SK-N-SH treated with all-trans-retinoic acid at 6 μM for 48 hours (cell line): ENCODE measurements at regions not wholly inside any gene's neighbourhood (a gene's known extent, or its start where the extent isn't known, plus 50 kb on each side); places are given as distances from the start of the nearest gene placed in this dataset.

Source experiments
- ATAC-seq: fragments of 200-7000 bp; cut with Tn5 transposase; 3 replicates; pipeline ENCODE4 v1.9.1; 2020; ENCODE audit warnings: mild to moderate bottlenecking, moderate library complexity
- ARNTL ChIP-seq: fragments of 450-650 bp; formaldehyde crosslinking; IDR thresholded peaks from 2 replicates; pipeline ENCODE4 v1.5.0; 2020; ENCODE audit warnings: low read depth, mild to moderate bottlenecking, moderate library complexity, borderline replicate concordance
- BACH2 ChIP-seq: fragments of 250-450 bp; sonication (Bioruptor Pico); IDR thresholded peaks from 2 replicates; pipeline ENCODE4 v1.9.0; 2021; ENCODE audit warnings: mild to moderate bottlenecking, borderline replicate concordance
- CREB5 ChIP-seq: fragments of 250-450 bp; sonication (Bioruptor Pico); IDR thresholded peaks from 2 replicates; pipeline ENCODE4 v1.5.1; 2020; ENCODE audit warnings: low read depth, mild to moderate bottlenecking, moderate library complexity
- CSDC2 ChIP-seq: fragments of 250-450 bp; sonication (Bioruptor Pico); IDR thresholded peaks from 2 replicates; pipeline ENCODE4 v1.5.0; 2020; ENCODE audit warnings: mild to moderate bottlenecking, moderate library complexity
- CSRNP3 ChIP-seq: fragments of 250-450 bp; sonication (Bioruptor Pico); IDR thresholded peaks from 2 replicates; pipeline ENCODE4 v1.5.1; 2021; ENCODE audit warnings: mild to moderate bottlenecking, moderate library complexity
- ESRRG ChIP-seq: fragments of 250-450 bp; sonication (Bioruptor Pico); IDR thresholded peaks from 2 replicates; pipeline ENCODE4 v1.6.1; 2021; ENCODE audit warnings: mild to moderate bottlenecking
- GLIS3 ChIP-seq: fragments of 250-450 bp; sonication (Bioruptor Pico); IDR thresholded peaks from 2 replicates; pipeline ENCODE4 v1.5.0; 2020; ENCODE audit warnings: mild to moderate bottlenecking, moderate library complexity
- ISL1 ChIP-seq: fragments of 250-450 bp; sonication (Bioruptor Pico); IDR thresholded peaks from 2 replicates; pipeline ENCODE4 v2.1.2; 2022; ENCODE audit warnings: mild to moderate bottlenecking, moderate library complexity
- OSR1 ChIP-seq: fragments of 250-450 bp; sonication (Bioruptor Pico); IDR thresholded peaks from 2 replicates; pipeline ENCODE4 v1.8.0; 2022; ENCODE audit warnings: moderate library complexity, mild to moderate bottlenecking, inconsistent platforms
- PATZ1 ChIP-seq: fragments of 250-450 bp; sonication (Bioruptor Pico); IDR thresholded peaks from 2 replicates; pipeline ENCODE4 v1.8.0; 2020; ENCODE audit warnings: mild to moderate bottlenecking, moderate library complexity, borderline replicate concordance
- POU6F1 ChIP-seq: fragments of 250-450 bp; sonication (Bioruptor Pico); IDR thresholded peaks from 2 replicates; pipeline ENCODE4 v1.8.0; 2021; ENCODE audit warnings: low read depth, mild to moderate bottlenecking, moderate library complexity, borderline replicate concordance
- PPARA ChIP-seq: fragments of 250-450 bp; sonication (Bioruptor Pico); IDR thresholded peaks from 2 replicates; pipeline ENCODE4 v1.5.0; 2020; ENCODE audit warnings: mild to moderate bottlenecking, borderline replicate concordance
- SNAI2 ChIP-seq: fragments of 250-450 bp; sonication (Bioruptor Pico); IDR thresholded peaks from 2 replicates; pipeline ENCODE4 v1.5.0; 2020; ENCODE audit warnings: mild to moderate bottlenecking, moderate library complexity
- TCF4 ChIP-seq: fragments of 250-450 bp; sonication (Bioruptor Pico); IDR thresholded peaks from 2 replicates; pipeline ENCODE4 v1.8.0; 2021; ENCODE audit warnings: mild to moderate bottlenecking, moderate library complexity, borderline replicate concordance
- TOX ChIP-seq: fragments of 250-450 bp; sonication (Bioruptor Pico); IDR thresholded peaks from 2 replicates; pipeline ENCODE4 v1.8.0; 2021; ENCODE audit warnings: mild to moderate bottlenecking, moderate library complexity, borderline replicate concordance
- ZC3H10 ChIP-seq: fragments of 250-450 bp; sonication (Bioruptor Pico); IDR thresholded peaks from 2 replicates; pipeline ENCODE4 v1.5.1; 2021; ENCODE audit warnings: mild to moderate bottlenecking, moderate library complexity
- ZFP3 ChIP-seq: fragments of 250-450 bp; sonication (Bioruptor Pico); IDR thresholded peaks from 2 replicates; pipeline ENCODE4 v1.5.0; 2020; ENCODE audit warnings: mild to moderate bottlenecking, moderate library complexity
- ZFP30 ChIP-seq: fragments of 450-650 bp; formaldehyde crosslinking; IDR thresholded peaks from 2 replicates; pipeline ENCODE4 v1.5.0; 2022; ENCODE audit warnings: mild to moderate bottlenecking, moderate library complexity
- ZNF565 ChIP-seq: fragments of 450-650 bp; formaldehyde crosslinking; conservative IDR thresholded peaks from 2 replicates; pipeline ENCODE4 v1.5.0; 2020; ENCODE audit warnings: low read depth, mild to moderate bottlenecking, moderate library complexity

GRCh38 chr3:40872258-40872920, 326.9 kb upstream of the CTNNB1 start:
- ATAC-seq: no peak
- no peak for TF ChIP-seq TOX (CRISPR knock-in tag)
- no peak for TF ChIP-seq OSR1 (CRISPR knock-in tag)
- no peak for TF ChIP-seq BACH2 (CRISPR knock-in tag)
- TF ChIP-seq TCF4 (CRISPR knock-in tag): no peak
- no peak for TF ChIP-seq ZFP3 (CRISPR knock-in tag)
- no peak for TF ChIP-seq POU6F1 (CRISPR knock-in tag)
- TF ChIP-seq PPARA: no peak
- no peak for TF ChIP-seq GLIS3 (CRISPR knock-in tag)
- no peak for TF ChIP-seq ARNTL
- no peak for TF ChIP-seq CSDC2 (CRISPR knock-in tag)
- no peak for TF ChIP-seq ISL1 (CRISPR knock-in tag)
- no peak for TF ChIP-seq CSRNP3
- TF ChIP-seq ZC3H10: no peak
- TF ChIP-seq ZNF565 (CRISPR knock-in tag): no peak
- no peak for TF ChIP-seq ESRRG
- no peak for TF ChIP-seq SNAI2
- TF ChIP-seq PATZ1 (CRISPR knock-in tag): no peak
- no peak for TF ChIP-seq ZFP30 (CRISPR knock-in tag)
- TF ChIP-seq CREB5: no peak

GRCh38 chr3:40873476-40873875, 325.8 kb upstream of the CTNNB1 start:
- no peak for ATAC-seq
- no peak for TF ChIP-seq CREB5

- no peak for ATAC-seq
- TF ChIP-seq TOX (CRISPR knock-in tag): no peak
- no peak for TF ChIP-seq CREB5
Measured at GRCh38 chr3:40873934-40874699, 325.2 kb upstream of the CTNNB1 start.

- no peak for ATAC-seq
- TF ChIP-seq PPARA (no peak), CREB5 (no peak), PATZ1 (CRISPR knock-in tag) (no peak), POU6F1 (CRISPR knock-in tag) (no peak), ZFP3 (CRISPR knock-in tag) (no peak), TOX (CRISPR knock-in tag) (no peak), SNAI2 (no peak), GLIS3 (CRISPR knock-in tag) (no peak), ARNTL (no peak), ZNF565 (CRISPR knock-in tag) (no peak), ZFP30 (CRISPR knock-in tag) (no peak), OSR1 (CRISPR knock-in tag) (no peak), ESRRG (no peak)
Measured at GRCh38 chr3:40875581-40875980, 323.7 kb upstream of the CTNNB1 start.
